ENCODE measurements at regions not wholly inside any gene's neighbourhood (a gene's known extent, or its start where the extent isn't known, plus 50 kb on each side); places are given as distances from the start of the nearest gene placed in this dataset.
"Not testable (repeated sequence)": the region's sequence is repeated elsewhere in the genome, so short reads cannot be mapped to it uniquely, and the experiment has no call there.

DNA sequence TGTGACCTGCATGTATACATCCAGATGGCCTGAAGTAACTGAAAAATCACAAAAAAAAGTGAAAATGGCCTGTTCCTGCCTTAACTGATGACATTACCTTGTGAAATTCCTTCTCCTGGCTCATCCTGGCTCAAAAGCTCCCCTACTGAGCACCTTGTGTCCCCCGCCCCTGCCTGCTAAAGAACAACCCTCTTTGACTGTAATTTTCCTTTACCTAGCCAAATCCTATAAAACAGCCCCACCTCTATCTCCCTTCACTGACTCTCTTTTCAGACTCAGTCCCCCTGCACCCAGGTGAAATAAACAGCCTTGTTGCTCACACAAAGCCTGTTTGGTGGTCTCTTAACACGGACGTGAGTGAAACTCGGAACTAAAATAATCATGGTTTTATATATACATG, 1916.0 kb downstream of the C4orf33 start:
- not testable (repeated sequence) for TF ChIP-seq CTCF, POLR2AphosphoS5 (IDR thresholded peaks at IDR 0.05)
